Parathyroid adenoma (tissue), 2 donors: ENCODE measurements at regions not wholly inside any gene's neighbourhood (a gene's known extent, or its start where the extent isn't known, plus 50 kb on each side); places are given as distances from the start of the nearest gene placed in this dataset.

ENCODE experiments used
- H2AFZ ChIP-seq: fragments of 300-600 bp; sonication (generic); one replicate; pipeline ENCODE4 v1.7.0; 2017; ENCODE audit warnings: antibody characterized with exemption, mild to moderate bottlenecking
- H3K27ac ChIP-seq: fragments of 300-600 bp; sonication (generic); one replicate; pipeline ENCODE4 v1.7.0; 2017
- H3K27me3 ChIP-seq: fragments of 300-600 bp; sonication (generic); one replicate; pipeline ENCODE4 v1.7.0; 2017; ENCODE audit warnings: low read length; ENCODE audit not compliant: control insufficient read depth, insufficient read depth
- H3K36me3 ChIP-seq: fragments of 300-600 bp; sonication (generic); one replicate; pipeline ENCODE4 v1.7.0; 2017; ENCODE audit warnings: low read length; ENCODE audit not compliant: control insufficient read depth, insufficient read depth
- H3K4me1 ChIP-seq: fragments of 300-600 bp; sonication (generic); one replicate; pipeline ENCODE4 v1.7.0; 2017; ENCODE audit warnings: control low read depth
- H3K4me2 ChIP-seq: fragments of 300-600 bp; sonication (generic); one replicate; pipeline ENCODE4 v1.7.0; 2017; ENCODE audit warnings: low read length
- H3K4me3 ChIP-seq: fragments of 300-600 bp; sonication (generic); one replicate; pipeline ENCODE4 v1.7.0; 2017; ENCODE audit warnings: low read depth, low read length
- H3K79me2 ChIP-seq: fragments of 300-600 bp; sonication (generic); one replicate; pipeline ENCODE4 v1.7.0; 2017; ENCODE audit warnings: control low read depth
- H3K9ac ChIP-seq: fragments of 300-600 bp; sonication (generic); one replicate; pipeline ENCODE4 v1.7.0; 2017; ENCODE audit warnings: mild to moderate bottlenecking
- H3K9me3 ChIP-seq: fragments of 300-600 bp; sonication (generic); one replicate; pipeline ENCODE4 v1.7.0; 2017; ENCODE audit warnings: low read length; ENCODE audit not compliant: control insufficient read depth
- TF ChIP-seq, protein P1 (sequence below): fragments of 300-600 bp; sonication (generic); IDR thresholded peaks from one replicate; pipeline ENCODE4 v1.7.0; 2017; ENCODE audit warnings: antibody characterized with exemption, mild to moderate bottlenecking
- donor health status: primary hyperparathyroidism.

- H3K9ac ChIP-seq, result no peak overlapping the region
- no peak overlapping the region for H3K4me3 ChIP-seq
- no peak overlapping the region for H3K4me2 ChIP-seq
- no peaks in the 10 kb centered on the region for H3K4me1 ChIP-seq
- H3K27ac ChIP-seq, result no peak overlapping the region
- no peaks in the 10 kb centered on the region for H3K9me3 ChIP-seq
- TF ChIP-seq, protein P1, sequence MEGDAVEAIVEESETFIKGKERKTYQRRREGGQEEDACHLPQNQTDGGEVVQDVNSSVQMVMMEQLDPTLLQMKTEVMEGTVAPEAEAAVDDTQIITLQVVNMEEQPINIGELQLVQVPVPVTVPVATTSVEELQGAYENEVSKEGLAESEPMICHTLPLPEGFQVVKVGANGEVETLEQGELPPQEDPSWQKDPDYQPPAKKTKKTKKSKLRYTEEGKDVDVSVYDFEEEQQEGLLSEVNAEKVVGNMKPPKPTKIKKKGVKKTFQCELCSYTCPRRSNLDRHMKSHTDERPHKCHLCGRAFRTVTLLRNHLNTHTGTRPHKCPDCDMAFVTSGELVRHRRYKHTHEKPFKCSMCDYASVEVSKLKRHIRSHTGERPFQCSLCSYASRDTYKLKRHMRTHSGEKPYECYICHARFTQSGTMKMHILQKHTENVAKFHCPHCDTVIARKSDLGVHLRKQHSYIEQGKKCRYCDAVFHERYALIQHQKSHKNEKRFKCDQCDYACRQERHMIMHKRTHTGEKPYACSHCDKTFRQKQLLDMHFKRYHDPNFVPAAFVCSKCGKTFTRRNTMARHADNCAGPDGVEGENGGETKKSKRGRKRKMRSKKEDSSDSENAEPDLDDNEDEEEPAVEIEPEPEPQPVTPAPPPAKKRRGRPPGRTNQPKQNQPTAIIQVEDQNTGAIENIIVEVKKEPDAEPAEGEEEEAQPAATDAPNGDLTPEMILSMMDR, result no peak
- H3K36me3 ChIP-seq, result no peaks in the 10 kb centered on the region
- no peaks in the 10 kb centered on the region for H3K27me3 ChIP-seq
- H3K79me2 ChIP-seq, result no peaks in the 10 kb centered on the region
- H2AFZ ChIP-seq, result no peak overlapping the region
Measured at GRCh38 chr2:107466241-107466640, 360.5 kb upstream of the RGPD4 start.

DNA sequence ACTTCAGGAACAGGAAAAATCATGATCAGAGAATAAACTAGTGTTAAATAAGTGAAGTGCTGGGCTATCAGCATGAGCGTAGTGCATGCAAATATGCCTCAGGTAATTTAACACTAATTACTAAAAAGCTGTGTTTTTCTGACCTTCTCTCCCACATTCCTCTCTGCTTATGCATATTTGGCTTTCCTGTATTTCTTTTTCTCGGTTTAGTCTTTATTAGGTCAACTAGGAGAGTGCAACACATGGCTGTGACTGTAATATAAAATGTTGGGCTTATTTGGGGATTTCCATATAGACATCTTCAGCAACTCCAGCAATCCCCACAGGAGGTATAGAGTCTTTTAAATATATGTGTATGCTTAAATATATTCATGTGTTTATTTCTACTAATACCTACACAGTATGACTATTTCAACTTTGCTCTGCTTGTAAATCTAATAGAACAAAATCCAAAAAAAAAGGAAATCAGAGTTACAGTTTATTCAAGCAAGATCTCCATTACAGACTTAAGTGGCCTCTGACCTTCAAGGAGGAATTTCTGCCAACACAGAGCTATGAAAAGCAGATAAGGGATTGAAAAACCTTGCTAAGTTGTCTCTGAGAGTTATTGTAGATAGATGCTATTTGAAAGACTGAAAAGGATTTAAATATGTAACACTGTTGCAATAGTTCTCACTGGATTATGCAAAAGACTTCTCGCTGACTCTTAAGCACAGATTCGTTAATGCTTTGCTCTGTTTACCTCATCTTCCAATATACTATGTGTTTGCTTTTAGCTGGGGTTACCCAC is 359.5 kb upstream of the RGPD4 start:
- no peaks in the 10 kb centered on the region for H3K9me3 ChIP-seq
- H3K27ac ChIP-seq, result no peak overlapping the region
- no peaks in the 10 kb centered on the region for H3K79me2 ChIP-seq
- no peak overlapping the region for H2AFZ ChIP-seq
- no peaks in the 10 kb centered on the region for H3K36me3 ChIP-seq
- H3K4me3 ChIP-seq, result no peak overlapping the region
- no peak overlapping the region for H3K9ac ChIP-seq
- TF ChIP-seq, protein P1, result no peak
- no peaks in the 10 kb centered on the region for H3K4me1 ChIP-seq
- H3K27me3 ChIP-seq, result no peaks in the 10 kb centered on the region
- H3K4me2 ChIP-seq, result no peak overlapping the region

DNA sequence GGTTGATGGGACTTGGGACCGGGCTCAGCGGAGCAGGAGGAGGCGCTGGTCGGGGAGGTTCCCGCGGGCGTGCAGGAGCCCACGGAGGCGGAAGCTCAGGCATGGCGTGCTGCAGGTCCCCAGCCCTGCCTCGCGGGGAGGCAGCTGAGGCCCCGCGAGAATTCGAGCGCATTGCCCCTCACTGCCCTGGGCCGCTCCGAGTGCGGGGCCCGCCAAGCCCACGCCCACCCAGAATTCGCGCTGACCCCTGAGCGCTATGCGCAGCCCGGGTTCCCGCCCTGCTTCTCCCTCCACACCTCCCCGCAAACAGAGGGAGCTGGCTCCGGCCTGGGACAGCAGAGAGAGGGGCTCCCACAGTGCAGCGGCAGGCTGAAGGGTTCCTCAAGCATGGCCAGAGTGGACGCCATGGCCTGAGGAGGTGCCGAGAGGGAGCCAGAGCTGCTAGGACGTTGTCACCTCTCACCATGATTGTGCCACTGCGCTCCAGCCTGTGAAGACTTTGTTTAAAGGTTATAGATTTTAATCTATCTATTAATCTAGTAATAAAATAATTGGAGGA is 357.2 kb upstream of the RGPD4 start:
- H2AFZ ChIP-seq, result no peak overlapping the region
- no peaks in the 10 kb centered on the region for H3K27me3 ChIP-seq
- TF ChIP-seq, protein P1, result no peak
- no peak overlapping the region for H3K9ac ChIP-seq
- H3K27ac ChIP-seq, result no peak overlapping the region
- H3K79me2 ChIP-seq, result no peaks in the 10 kb centered on the region
- no peaks in the 10 kb centered on the region for H3K9me3 ChIP-seq
- no peak overlapping the region for H3K4me2 ChIP-seq
- H3K36me3 ChIP-seq, result no peaks in the 10 kb centered on the region
- no peaks in the 10 kb centered on the region for H3K4me1 ChIP-seq
- H3K4me3 ChIP-seq, result no peak overlapping the region

GRCh38 chr2:107473150-107473549 is 353.5 kb upstream of the RGPD4 start:
- TF ChIP-seq, protein P1, result no peak

DNA sequence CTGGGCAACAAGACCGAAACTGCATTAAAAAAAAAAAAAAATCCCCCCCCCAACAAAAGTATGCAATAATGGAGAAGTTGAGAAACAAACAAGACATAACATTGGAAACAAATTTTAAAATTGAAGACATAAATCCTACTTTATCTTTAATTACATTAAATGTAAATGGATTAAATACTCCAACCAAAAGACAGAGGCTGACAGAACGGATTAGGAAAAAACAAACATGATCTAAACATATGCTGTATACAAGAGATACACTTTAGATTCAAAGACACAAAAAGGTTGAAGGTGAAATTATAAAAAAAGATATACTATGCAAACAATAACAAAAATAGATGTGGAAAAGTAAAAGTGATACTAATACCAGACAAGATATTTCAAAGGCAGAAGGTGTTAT is 350.8 kb upstream of the RGPD4 start:
- Histone ChIP-seq H3K4me3 (no peak overlapping the region), H3K4me2 (no peak overlapping the region), H3K27me3 (no peaks in the 10 kb centered on the region), H3K9me3 (no peaks in the 10 kb centered on the region), H3K79me2 (no peaks in the 10 kb centered on the region), H2AFZ (no peak overlapping the region), H3K27ac (no peak overlapping the region), H3K9ac (no peak overlapping the region), H3K36me3 (no peaks in the 10 kb centered on the region), H3K4me1 (no peaks in the 10 kb centered on the region)
- TF ChIP-seq, protein P1, result no peak

More at GRCh38 chr2:107473150-107473549, 353.5 kb upstream of the RGPD4 start:
- H3K36me3 ChIP-seq, result no peaks in the 10 kb centered on the region
- H3K9me3 ChIP-seq, result no peaks in the 10 kb centered on the region
- H3K9ac ChIP-seq, result no peak overlapping the region
- no peaks in the 10 kb centered on the region for H3K79me2 ChIP-seq
- no peak overlapping the region for H2AFZ ChIP-seq
- H3K4me3 ChIP-seq, result no peak overlapping the region
- H3K27me3 ChIP-seq, result no peaks in the 10 kb centered on the region
- H3K4me2 ChIP-seq, result no peak overlapping the region
- no peaks in the 10 kb centered on the region for H3K4me1 ChIP-seq
- no peak overlapping the region for H3K27ac ChIP-seq
